ENCODE measurements at regions not wholly inside any gene's neighbourhood (a gene's known extent, or its start where the extent isn't known, plus 50 kb on each side); places are given as distances from the start of the nearest gene placed in this dataset.

DNA sequence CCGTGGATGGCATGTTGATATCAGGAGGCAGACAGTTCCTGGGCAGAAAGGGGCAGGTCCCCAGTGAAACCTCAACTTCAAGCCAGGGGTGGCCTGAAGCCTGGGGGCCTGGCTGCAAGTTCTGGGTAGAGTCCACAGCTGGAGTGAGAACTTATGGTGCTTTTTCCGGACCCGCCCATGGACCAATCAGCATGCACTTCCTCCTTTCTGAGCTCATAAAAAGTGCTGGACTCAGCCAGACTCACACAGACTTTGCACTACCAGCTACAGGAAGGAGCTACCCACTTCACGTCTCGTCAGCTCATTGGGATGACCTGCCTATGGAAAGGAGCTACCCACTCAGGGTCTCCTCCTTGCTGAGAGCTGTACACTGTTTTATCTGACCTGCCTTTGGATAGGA is 183.1 kb upstream of the MC4R start (continued):
- TF ChIP-seq, protein P1, sequence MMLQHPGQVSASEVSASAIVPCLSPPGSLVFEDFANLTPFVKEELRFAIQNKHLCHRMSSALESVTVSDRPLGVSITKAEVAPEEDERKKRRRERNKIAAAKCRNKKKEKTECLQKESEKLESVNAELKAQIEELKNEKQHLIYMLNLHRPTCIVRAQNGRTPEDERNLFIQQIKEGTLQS (IDR thresholded peaks at IDR 0.05; ENCODE audit: insufficient read depth, low read depth, low read length): no peak

Data from H1 (cell line).